ELR (cell line): ENCODE measurements at regions not wholly inside any gene's neighbourhood (a gene's known extent, or its start where the extent isn't known, plus 50 kb on each side); places are given as distances from the start of the nearest gene placed in this dataset.

Experiments used
- DNase-seq: peaks from one replicate; pipeline ENCODE4 v3.0.0-alpha.2; 2015; ENCODE audit warnings: low read depth

DNA sequence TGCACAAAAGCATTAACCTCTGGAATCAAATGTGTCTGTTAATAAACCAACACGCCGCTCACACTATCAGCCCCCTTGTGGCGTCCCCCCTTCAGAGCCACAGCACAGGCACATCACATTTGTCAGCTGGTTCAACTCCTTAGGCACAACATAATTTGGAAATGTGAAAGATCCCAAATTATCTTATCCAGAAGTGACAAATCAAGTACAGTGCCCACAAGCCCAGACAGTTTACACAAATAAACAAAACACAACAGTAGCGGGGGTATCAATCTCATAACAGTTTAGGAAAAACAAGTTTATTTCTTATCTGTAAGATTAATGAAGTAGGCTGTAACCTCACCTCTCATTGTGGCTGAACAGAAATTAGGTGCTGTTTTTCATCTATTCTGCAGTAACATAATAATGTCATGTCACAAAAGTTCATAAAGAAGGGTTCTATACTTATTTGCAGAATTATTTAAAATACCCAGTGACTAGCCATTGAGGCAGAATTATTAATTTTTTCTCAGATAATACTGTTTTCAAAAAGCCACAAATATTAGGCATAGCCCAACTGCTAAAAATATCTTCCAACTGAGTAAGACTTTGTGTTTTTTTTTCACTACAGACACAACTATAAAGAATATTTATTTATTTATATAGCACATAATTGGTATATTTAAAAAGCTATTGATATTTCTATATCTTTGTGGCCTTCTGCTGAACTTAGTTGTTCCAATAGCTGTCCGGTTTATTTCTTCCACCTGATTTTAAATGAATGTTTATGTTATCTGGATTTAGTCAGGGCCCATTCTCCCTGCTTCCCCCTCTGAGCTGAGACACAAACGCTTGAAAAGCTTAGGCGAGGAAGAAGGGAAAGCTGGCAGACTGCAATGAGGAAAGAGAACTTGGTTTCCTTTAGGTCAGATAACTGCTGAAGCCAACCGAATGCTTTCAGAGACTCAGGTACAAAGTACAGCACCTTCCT, 214.7 kb downstream of the QDPR start:
- no peak for DNase-seq

DNA sequence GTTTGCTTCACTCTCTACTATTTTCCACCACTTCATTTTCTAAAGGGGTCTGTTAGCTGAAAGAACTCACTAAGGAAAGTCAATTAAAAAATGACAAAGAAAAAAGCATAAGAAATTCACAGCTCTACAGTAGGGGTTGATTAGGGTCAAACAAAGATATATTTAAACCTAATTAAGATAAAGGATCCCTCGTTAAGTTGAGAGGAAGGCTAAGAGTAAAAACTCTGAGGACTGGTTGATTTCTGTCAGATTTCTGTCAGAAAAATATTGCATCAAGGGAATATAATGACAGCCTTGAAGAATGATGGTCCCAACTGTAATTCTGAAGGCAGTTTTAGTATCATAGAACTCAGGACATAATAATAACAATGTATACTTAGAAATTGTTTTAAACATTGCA, 218.0 kb downstream of the QDPR start:
- no peak for DNase-seq

DNA sequence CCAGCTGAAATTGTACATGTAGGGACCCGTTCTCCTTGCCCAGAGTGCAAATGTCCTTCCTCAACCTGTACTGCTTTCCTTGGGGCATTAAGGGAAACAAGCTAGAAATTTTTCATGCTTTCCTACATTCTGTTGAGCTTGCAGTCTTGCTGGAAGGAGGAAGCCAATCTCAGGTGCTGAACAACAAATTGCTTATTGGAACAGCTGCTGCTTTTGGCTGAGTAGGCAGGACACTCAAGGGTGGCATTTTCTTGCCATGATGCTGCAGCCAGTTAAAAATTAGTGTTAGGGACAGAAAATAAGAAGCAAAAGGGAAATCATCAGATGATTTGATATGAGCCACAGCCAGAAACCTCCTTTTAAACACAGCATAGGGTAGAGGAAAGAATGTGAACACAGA, 223.7 kb downstream of the QDPR start:
- no peak for DNase-seq

DNA sequence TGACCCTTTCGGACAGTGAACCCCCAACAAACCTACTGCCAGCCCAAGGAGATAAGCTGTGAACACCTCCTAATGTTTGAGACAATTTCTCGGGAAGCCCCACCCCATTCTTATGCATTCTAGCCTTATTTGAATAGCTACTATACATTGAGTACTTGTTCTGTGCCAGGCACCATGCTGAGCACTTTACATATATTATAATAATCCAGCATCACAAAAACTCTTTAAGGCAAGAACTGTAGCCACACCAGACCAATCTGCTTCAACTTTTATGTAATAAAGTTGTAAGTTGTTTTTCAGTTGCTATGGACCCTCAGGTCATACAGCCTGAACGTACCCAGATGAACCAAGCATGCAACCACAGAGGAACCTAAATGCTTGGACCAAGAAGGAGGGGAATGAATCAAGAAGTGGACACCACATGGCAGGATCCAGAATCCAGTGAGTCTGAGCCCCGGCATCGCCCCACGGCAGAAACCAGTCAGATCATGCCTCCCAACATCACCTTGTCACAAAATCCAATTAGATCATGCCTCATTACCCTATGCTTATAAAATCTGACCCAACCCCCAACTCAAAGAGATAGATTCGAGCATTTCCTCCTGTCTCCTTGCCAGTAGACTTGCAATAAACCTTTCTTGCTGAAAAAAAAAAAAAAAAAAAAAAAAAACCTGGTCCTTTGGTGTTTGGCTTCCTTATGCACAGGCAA, 225.0 kb downstream of the QDPR start:
- no peak for DNase-seq

DNA sequence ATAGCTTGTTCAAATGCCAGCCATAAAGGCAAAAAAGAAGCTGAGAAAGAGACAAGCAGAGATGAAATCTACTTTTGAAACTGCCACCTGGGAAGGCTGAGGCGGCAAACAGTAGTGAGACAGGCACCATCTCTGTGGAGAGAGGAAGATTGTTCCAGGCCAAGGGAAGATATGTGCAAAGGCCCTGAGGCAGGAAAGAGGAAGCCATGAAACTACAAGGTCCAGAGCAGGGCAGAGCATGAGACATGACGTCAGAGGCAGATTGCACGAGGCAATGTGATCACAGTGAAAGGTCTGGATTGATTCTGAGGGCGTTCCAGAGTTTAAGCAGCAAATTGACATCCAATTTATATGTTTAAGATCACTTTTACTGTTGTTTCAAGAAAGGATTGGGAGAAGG, 226.1 kb downstream of the QDPR start:
- no peak for DNase-seq

DNA sequence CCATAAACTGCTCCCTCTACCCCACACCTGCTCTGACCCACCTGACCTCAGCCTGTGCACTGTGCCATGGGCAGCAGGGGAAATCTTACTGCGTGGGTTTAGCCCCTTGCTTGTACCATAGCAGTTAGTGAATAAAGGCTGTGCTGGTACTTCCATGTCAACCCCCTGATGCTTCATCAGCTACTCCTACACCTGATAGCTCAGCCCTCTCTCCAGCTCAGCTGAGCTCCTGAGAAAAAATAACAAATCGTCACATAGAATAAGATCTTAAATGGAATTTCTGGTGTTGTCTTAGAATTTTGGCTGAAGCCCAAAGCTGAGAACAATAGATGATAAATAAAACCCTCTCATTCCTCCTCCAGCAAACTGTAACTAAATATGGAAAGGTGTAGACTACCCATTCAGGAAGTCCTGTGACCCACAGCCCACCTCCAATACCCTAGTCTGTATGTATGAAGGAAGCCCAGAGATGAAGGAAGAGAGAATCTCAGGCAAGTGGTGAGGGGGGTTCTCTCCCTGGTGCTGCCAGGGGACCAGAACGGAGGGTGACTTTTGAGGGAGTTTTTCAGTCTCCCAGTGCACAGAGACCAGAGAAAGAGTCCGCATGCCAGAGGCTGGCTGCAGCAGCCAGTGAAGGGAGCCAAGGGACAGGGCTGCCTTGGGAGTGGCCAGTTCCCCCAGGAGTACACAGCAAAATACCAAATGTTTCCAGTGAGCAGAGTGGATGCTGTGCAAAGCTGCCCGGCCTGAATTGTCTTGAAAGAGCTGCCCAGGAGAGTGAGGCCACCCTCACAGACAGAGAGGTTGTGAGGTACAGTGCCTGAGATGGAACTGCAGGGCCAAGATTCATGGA, 227.3 kb downstream of the QDPR start:
- no peak for DNase-seq

DNA sequence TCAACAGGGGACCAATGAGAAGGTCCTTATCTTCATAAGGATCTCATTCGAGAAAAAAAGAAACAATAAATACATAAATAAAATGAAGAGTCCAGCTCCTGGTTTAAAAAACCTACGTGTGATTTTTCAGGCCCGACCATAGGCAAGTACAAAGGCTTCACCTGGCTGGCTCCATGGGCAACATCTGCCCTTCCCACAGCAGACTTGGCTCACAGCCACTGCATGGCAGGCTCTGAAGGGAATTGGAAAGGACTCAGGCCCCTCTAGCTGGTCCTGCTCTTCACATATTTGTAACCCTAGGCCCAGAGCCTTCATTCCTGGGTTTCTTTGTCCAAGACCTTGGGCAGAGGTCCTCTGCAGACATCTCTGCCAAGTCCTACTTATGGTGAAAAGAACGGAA, 228.1 kb downstream of the QDPR start:
- DNase-seq, result no peak

DNA sequence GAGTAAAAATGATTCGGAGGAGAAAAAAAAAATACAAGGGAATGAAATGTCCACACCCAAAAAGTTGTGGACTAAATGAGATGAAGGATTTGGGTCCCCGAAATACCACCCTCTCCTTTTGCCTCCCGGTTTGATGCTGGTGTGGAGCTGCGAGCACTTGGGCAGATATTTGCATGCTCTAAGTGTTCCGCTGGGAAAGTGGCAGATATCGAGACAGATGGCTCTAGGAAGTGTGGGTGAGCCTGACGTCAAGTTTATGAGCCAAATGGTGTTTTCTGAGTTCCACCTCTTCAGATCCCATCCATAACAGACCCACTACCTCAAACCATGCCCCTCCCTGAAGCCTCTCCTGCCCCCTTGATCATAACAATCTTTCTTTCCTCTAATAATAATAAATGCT, 228.6 kb downstream of the QDPR start:
- no peak for DNase-seq

DNA sequence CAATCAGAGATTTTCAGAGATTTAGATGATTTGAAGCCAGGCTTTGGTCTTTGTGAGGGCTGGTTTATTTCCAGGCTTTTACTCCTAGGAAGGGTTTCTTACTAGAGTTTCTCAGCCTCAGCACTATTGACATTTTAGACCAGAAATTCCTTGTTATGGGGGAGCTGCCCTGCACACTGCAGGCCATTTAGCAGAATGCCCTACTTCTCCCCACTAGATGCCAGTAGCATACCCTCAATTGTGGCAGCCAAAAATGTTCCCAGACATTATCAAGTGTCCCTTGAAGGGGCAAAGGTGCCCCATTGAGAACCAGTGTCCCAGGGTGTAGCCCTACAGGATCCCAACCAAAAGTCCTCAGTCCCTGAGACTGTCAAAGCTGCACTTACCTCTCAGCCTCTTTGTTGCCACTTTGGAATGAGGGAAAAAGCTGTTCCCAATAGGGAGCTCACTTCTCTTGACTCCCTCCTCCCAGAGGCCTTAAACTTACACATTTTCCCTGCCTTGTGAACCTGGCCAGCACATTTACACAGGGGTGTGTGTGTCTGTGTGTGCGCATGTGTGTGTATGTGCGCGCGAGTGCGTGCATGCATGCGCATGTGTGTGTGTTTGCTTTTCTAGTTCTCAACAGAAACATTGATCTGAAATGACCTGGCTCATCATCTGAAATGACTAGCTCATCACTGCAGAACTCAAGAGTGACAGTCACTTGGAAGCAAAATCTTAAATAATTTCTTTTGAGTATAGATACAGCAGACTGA, 231.4 kb downstream of the QDPR start:
- no peak for DNase-seq

DNA sequence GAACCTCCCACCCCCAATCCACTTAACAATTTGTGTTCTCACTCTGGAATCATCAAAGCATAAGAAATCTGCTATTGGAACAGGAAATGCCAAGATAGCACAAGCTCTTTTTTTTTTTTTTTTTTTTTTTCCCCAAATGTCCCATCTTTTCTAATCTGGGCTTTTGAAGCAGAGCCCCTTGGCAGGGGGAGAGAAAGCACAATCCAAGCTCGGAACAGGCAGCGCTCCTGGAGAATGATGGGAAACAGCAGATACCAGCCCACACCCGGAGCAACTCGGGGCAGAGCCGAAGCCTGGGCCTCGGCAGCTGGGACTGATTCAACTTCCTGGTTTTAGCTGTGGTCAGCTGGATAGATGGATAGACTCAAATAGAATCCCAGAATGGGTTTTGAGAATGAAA, 235.1 kb downstream of the QDPR start:
- peak; percentile 33 for DNase-seq

DNA sequence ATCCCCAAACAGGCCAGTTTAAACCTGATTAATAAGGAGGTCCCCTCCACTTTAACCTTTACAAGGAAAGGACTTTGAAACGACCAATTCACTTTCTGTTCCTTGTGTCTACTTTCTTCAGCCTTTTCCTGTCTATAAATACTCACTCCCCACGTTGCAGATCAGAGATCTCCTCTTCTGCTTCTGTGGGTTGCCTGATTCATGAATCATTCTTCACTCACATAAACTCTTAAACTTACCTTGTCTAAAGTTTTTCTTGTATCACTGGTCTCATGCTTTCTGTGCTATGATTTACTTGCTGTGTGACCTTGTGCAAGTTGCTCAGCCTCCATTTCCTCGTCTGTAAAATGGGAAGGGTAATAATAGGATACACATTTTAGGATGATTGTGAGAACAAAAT, 236.1 kb downstream of the QDPR start:
- DNase-seq, result peak; percentile 2

DNA sequence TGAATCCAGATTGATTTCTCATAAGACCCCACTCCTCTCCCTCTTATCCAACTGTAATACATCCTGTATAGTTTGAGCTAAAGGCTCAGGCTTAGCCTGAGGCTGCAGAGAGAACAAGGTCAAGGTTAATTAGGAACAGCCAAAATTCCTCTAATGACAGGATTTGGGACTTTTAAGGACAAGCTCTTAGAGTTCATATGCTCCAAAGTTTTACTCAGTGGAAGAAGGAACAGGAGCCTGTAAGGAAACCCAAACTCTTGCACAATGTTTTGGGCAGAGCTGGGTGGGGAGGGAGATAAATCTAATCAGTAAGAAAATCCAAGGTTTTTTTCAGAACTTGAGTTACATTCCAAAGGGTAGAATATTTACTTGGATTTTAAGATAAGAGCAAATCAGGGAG, 238.8 kb downstream of the QDPR start:
- DNase-seq, result no peak

DNA sequence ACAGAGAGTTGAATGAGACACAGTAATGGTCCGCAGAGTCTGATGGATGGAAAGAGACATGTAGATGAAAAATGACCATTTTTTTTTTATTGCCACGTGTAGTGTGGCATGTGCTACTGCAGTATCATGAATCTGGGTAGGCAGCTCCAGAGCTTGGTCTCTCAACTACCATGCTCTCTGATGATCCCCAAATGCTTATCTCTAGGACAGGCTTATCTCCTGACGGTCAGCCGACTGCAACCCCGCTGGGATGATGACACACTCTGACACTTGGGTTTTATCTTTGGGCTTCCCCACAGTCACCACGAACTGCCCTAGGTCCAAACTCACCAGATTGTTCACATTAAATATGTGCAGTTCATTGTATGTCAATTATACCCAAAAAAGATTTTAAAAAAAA, 239.7 kb downstream of the QDPR start:
- no peak for DNase-seq

DNA sequence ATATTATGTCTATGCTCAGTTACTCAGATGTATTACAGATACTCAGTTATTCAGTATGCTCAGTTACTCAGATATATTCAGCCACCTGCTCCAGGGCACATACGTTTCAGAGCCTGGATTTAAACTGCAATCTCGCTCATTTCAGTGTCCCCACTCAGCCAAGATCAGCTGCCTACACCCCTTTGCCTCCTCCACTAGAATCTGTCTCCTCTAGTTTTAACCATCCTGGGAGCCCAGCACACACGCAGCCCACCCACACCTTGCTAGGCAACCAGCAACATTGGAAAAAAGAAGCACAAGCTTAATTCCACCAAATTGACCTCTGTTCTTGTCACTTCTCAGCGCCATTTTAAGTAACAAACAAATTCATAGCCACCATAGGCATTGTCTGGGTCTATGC, 246.2 kb downstream of the QDPR start:
- no peak for DNase-seq

DNA sequence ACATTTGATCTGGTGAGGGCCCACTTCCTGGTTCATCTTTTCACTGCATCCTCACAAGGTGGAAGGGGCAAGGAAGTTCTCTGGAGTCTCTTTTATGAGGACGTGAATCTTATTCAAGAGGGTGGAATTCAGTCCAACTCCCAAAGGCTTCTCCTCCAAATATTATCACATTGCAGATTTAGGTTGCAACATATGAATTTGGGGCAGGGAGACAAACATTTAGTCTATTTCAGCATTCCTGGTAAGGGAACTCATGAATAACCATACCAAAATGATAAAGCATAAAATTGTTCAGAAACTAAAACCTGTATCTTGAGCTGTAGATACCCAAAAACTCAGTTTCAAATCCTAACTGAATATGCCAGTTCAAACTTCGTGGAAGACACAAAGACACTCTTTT, 246.8 kb downstream of the QDPR start:
- no peak for DNase-seq

DNA sequence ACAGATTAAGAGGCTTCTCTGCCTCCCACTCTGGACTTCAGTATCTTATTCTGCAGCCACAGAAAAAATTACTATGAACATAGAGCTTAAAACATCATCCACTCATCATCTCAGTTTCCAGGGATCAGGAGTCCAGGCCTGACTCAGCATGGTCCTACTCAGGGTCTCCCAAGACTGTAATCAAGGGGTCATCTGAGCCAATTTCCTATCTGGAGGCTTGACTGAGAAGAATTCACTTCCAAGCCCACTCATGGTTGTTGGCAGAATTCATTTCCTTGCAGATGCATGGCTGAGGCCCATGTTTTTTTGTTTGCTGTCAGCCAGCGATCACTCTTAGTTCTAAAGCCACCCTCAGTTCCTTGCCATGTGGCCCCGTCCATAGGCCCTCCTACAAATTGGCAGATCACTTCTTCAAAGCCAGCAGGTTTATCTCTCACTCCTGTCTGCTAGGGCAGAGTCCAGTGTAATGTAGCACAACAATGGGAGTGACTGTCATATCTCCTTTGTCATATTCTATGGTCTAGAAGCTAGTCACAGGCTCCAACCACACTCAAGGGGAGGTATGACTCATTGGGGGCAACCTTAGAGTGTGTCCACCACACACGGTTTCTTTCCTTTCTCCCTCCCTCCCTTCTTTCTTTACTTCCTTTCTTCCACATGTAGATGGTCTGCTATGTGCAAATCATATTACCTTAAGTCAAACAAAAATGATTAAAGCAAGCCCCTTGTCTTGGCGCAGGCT, 251.6 kb downstream of the QDPR start:
- peak; percentile 18 for DNase-seq

DNA sequence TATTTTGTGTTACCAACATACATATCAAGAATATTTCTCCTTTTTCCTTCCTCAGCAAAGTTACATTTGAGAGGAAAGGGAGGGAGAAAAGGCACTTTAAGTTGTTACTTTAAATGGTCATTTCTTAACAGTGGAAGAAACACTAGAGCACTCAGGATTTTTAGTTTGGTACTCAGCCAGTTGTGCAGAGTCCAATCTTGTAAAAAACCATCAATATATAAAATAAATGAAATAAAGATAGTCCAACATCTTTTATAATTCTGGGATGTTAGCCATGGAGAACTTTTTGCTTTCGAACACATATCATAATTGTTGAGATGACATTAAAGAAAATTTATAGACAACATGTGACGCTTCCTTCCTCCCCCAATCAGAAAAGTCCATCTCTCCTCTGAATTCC, 253.8 kb downstream of the QDPR start:
- DNase-seq, result no peak

DNA sequence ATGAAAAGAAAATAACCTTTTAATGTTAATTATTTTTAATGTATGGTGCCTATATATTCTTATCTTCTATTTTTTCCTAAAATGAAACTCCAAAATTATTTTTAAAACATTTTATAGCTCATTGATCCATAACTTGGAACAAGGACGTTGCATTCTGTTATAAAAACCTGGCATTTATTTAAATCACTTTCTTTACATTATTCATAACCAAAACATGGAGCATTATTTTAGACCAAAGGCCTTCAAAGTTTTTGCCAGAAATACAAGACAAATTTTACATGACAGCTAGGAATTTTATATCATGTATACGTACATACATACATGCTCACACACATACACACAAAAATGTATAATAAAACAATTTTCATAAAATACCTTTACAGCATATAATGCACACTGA, 259.8 kb downstream of the QDPR start:
- no peak for DNase-seq

DNA sequence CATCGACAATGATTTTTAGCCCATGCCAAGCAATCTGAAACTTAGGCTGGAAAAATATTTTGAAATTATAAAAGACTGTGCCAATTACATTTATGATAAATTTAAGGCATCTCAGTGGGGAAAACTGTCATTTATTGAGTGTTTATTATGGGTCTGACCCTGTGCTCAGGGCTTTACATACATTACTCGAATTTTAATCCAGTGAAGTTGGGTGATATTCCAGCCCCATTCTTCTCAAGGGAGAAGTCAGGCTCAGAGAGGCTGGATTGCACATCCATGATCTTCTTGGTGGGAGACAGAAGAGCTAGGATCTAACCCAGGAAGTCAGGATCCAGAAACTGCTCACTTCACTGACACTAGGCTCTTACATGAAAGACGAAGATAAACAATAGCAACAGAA, 260.8 kb downstream of the QDPR start:
- no peak for DNase-seq

DNA sequence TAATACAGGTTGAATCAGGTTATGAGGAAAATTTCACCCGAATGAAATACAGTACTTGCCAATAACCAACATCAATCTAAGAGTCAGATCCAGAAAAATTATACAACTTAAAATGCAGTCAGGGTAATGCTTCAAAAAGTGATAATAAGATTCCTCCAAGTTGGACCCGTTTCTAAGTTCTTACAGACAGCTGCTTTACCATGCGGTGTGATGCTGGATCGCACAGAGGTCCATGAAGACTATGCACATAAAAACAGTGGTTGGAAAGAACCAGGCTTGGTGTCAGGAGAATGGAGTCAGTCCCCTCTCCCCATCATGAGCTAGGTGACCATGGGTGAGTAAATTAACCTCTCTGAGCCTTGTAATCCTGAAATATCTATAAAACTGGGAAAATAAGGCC, 261.3 kb downstream of the QDPR start:
- no peak for DNase-seq

DNA sequence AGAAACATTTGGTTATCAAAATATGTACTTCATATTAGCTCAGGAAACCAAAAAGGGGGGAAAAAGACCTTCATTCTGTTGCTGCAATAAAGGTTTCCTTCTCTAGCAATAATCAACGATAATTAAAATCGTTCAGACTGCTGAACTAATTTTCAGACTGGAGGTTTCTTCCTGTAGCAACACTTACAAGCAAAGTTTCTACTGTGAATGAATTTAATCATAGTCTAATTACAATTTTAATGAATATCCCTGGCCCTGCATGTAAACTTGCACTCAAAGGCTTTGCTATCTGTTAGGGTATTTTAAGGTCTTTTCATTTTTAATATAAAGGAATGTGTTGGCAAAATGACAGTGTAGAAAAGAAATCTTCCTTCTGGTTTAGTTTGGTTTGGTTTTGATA, 265.2 kb downstream of the QDPR start:
- DNase-seq, result no peak
